H9 (cell line): ENCODE measurements at regions not wholly inside any gene's neighbourhood (a gene's known extent, or its start where the extent isn't known, plus 50 kb on each side); places are given as distances from the start of the nearest gene placed in this dataset.

Experiments used
- DNase-seq: peaks from one replicate; pipeline ENCODE4 v3.0.0-alpha.2; 2017
- H2AFZ ChIP-seq: one replicate; pipeline ENCODE4 v1.6.1; 2013; ENCODE audit warnings: mild to moderate bottlenecking, low read length, control low read depth, moderate library complexity
- H2AK5ac ChIP-seq: 2 replicates; pipeline ENCODE4 v1.6.1; 2013; ENCODE audit warnings: low read length, control low read depth, mixed read lengths; ENCODE audit not compliant: insufficient read length
- H2BK120ac ChIP-seq: one replicate; pipeline ENCODE4 v1.6.1; 2013; ENCODE audit warnings: low read depth, mild to moderate bottlenecking, low read length, control low read depth, inconsistent platforms; ENCODE audit not compliant: poor library complexity, severe bottlenecking
- H2BK12ac ChIP-seq: 2 replicates; pipeline ENCODE4 v1.6.1; 2013; ENCODE audit warnings: low read length, control low read depth, mixed read lengths, low read depth; ENCODE audit not compliant: insufficient read length
- H2BK15ac ChIP-seq: 2 replicates; pipeline ENCODE4 v1.6.1; 2013; ENCODE audit warnings: low read depth, low read length, control low read depth
- H2BK20ac ChIP-seq: one replicate; pipeline ENCODE4 v1.6.1; 2013; ENCODE audit warnings: low read depth, mild to moderate bottlenecking, low read length, control low read depth, inconsistent platforms; ENCODE audit not compliant: poor library complexity, severe bottlenecking
- H2BK5ac ChIP-seq: 2 replicates; pipeline ENCODE4 v1.6.1; 2013; ENCODE audit warnings: low read length, control low read depth, mixed read lengths; ENCODE audit not compliant: insufficient read length
- H3K14ac ChIP-seq: 2 replicates; pipeline ENCODE4 v1.6.1; 2013; ENCODE audit warnings: low read length, control low read depth; ENCODE audit not compliant: insufficient read depth
- H3K18ac ChIP-seq: 2 replicates; pipeline ENCODE4 v1.6.1; 2013; ENCODE audit warnings: low read depth, mild to moderate bottlenecking, mixed read lengths, low read length, control low read depth; ENCODE audit not compliant: insufficient read length
- H3K23ac ChIP-seq: 2 replicates; pipeline ENCODE4 v1.6.1; 2013; ENCODE audit warnings: low read length, control low read depth, mixed read lengths, low read depth; ENCODE audit not compliant: insufficient read length
- H3K23me2 ChIP-seq: 2 replicates; pipeline ENCODE4 v1.6.1; 2013; ENCODE audit warnings: low read depth, mild to moderate bottlenecking, mixed read lengths, low read length, control low read depth; ENCODE audit not compliant: insufficient read length, poor library complexity, severe bottlenecking
- H3K27ac ChIP-seq: 2 replicates; pipeline ENCODE4 v1.5.1; 2013; ENCODE audit warnings: low read length, control low read depth, mixed read lengths, low read depth; ENCODE audit not compliant: insufficient read length
- H3K27me3 ChIP-seq: 2 replicates; pipeline ENCODE4 v1.6.1; 2013; ENCODE audit warnings: low read length, control low read depth, inconsistent platforms; ENCODE audit not compliant: insufficient read depth
- H3K4ac ChIP-seq: 2 replicates; pipeline ENCODE4 v1.6.1; 2013; ENCODE audit warnings: low read depth, mild to moderate bottlenecking, control low read depth, inconsistent platforms, low read length, moderate library complexity
- H3K4me1 ChIP-seq: 2 replicates; pipeline ENCODE4 v1.6.1; 2013; ENCODE audit warnings: low read length, control low read depth, inconsistent platforms; ENCODE audit not compliant: insufficient read depth
- H3K4me2 ChIP-seq: 2 replicates; pipeline ENCODE4 v1.6.1; 2013; ENCODE audit warnings: low read length, control low read depth, mixed read lengths; ENCODE audit not compliant: insufficient read length, insufficient read depth
- H3K56ac ChIP-seq: 2 replicates; pipeline ENCODE4 v1.6.1; 2013; ENCODE audit warnings: low read depth, mild to moderate bottlenecking, mixed read lengths, low read length, control low read depth; ENCODE audit not compliant: insufficient read length
- H3K79me1 ChIP-seq: 2 replicates; pipeline ENCODE4 v1.6.1; 2013; ENCODE audit warnings: low read depth, mild to moderate bottlenecking, moderate library complexity, low read length, control low read depth, inconsistent platforms; ENCODE audit not compliant: insufficient read depth, poor library complexity, severe bottlenecking
- H3K79me2 ChIP-seq: 2 replicates; pipeline ENCODE4 v1.6.1; 2013; ENCODE audit warnings: low read length, control low read depth, inconsistent platforms; ENCODE audit not compliant: insufficient read depth
- H3K9ac ChIP-seq: 2 replicates; pipeline ENCODE4 v1.6.1; 2013; ENCODE audit warnings: low read length, control low read depth, mixed read lengths; ENCODE audit not compliant: insufficient read length; ENCODE audit errors: extremely low read depth
- H3K9me3 ChIP-seq: one replicate; pipeline ENCODE4 v1.6.1; 2013; ENCODE audit warnings: low read depth, low read length, inconsistent platforms; ENCODE audit not compliant: control insufficient read depth
- H3T11ph ChIP-seq: one replicate; pipeline ENCODE4 v1.6.1; 2013; ENCODE audit warnings: mild to moderate bottlenecking, low read length, control low read depth, inconsistent platforms
- H4K20me1 ChIP-seq: one replicate; pipeline ENCODE4 v1.6.1; 2013; ENCODE audit not compliant: control insufficient read depth, insufficient read length, insufficient read depth
- H4K5ac ChIP-seq: 2 replicates; pipeline ENCODE4 v1.6.1; 2013; ENCODE audit warnings: low read depth, mild to moderate bottlenecking, mixed read lengths, low read length, control low read depth; ENCODE audit not compliant: insufficient read length
- H4K8ac ChIP-seq: replicated peaks from 2 replicates; pipeline ENCODE4 v1.6.1; 2013; ENCODE audit warnings: low read length, control low read depth, mixed read lengths, low read depth; ENCODE audit not compliant: insufficient read length
- H4K91ac ChIP-seq: 2 replicates; pipeline ENCODE4 v1.6.1; 2013; ENCODE audit warnings: low read depth, mild to moderate bottlenecking, moderate library complexity, mixed read lengths, low read length, control low read depth; ENCODE audit not compliant: insufficient read length
- H3K27ac Mint-ChIP-seq, 3 experiments: 2 replicates in 2 of 3; 3 replicates in 1 of 3; pipeline ENCODE4 v1.8.0; 2020 to 2021; ENCODE audit warnings: mixed read lengths in 3 of 3, mild to moderate bottlenecking in 1 of 3, moderate library complexity in 1 of 3
- H3K27me3 Mint-ChIP-seq: 2 replicates; pipeline ENCODE4 v1.8.0; 2021; ENCODE audit warnings: low read depth, mild to moderate bottlenecking, moderate library complexity, mixed read lengths
- H3K36me3 Mint-ChIP-seq, 3 experiments: 2 replicates in 2 of 3; 3 replicates in 1 of 3; pipeline ENCODE4 v1.8.0; 2020 to 2021; ENCODE audit warnings: low read depth in 3 of 3, mixed read lengths in 3 of 3; ENCODE audit not compliant: insufficient read depth in 1 of 3
- H3K4me1 Mint-ChIP-seq, 2 experiments: 2 replicates each; pipeline ENCODE4 v1.8.0; 2020; ENCODE audit warnings: mixed read lengths in 2 of 2
- H3K4me3 Mint-ChIP-seq, 2 experiments: 2 replicates in 1 of 2; 3 replicates in 1 of 2; pipeline ENCODE4 v1.8.0; 2020 to 2021; ENCODE audit warnings: mild to moderate bottlenecking in 2 of 2, mixed read lengths in 2 of 2, moderate library complexity in 1 of 2
- H3K9me3 Mint-ChIP-seq, 2 experiments: 2 replicates in 1 of 2; 3 replicates in 1 of 2; pipeline ENCODE4 v1.8.0; 2020; ENCODE audit warnings: mild to moderate bottlenecking in 2 of 2, mixed read lengths in 2 of 2, moderate library complexity in 1 of 2
- CTCF ChIP-seq: fragments of 200-600 bp; sonication (generic); conservative IDR thresholded peaks from 3 replicates; pipeline ENCODE4 v1.8.0; 2021; ENCODE audit warnings: antibody characterized with exemption, mild to moderate bottlenecking
- WGBS: extraction: QIAGEN DNeasy Blood & Tissue Kit; methylation state at CpG from one replicate; pipeline ENCODE4 v1.1.7; 2013; ENCODE audit warnings: missing lambda C conversion rate, low lambda C conversion rate, mixed read lengths; ENCODE audit not compliant: insufficient read length; ENCODE audit errors: extremely low coverage; 5-methylcytosine and 5-hydroxymethylcytosine counted together

GRCh38 chr7:16261654-16262053 is 159.7 kb downstream of the CRPPA start:
- Histone ChIP-seq H2AK5ac (no peak overlapping the region), H3K23ac (no peak overlapping the region), H3K23me2 (no peaks in the 10 kb centered on the region), H3K4me1 (no peaks in the 10 kb centered on the region), H4K20me1 (no peaks in the 10 kb centered on the region), H3K14ac (no peak overlapping the region), H3K79me1 (no peaks in the 10 kb centered on the region), H3K9ac (no peak overlapping the region), H2BK12ac (no peak overlapping the region), H3K4ac (no peak overlapping the region), H2BK120ac (no peak overlapping the region), H4K91ac (no peak overlapping the region), H3K9me3 (no peaks in the 10 kb centered on the region), H2BK15ac (no peak overlapping the region), H3K27me3 (no peaks in the 10 kb centered on the region), H4K5ac (no peak overlapping the region), H2AFZ (no peak overlapping the region), H3T11ph (no peak overlapping the region), H2BK20ac (no peak overlapping the region), H3K79me2 (no peaks in the 10 kb centered on the region), H3K4me2 (no peak overlapping the region), H3K56ac (no peak overlapping the region), H3K18ac (no peak overlapping the region), H4K8ac (no peak overlapping the region), H2BK5ac (no peak overlapping the region), H3K27ac (no peak overlapping the region)
- Mint-ChIP-seq H3K36me3 (no peaks in the 10 kb centered on the region), H3K27ac (no peak overlapping the region; a peak in 1 of 7 replicates), H3K4me1 (no peaks in the 10 kb centered on the region), H3K9me3 (no peaks in the 10 kb centered on the region), H3K27me3 (no peaks in the 10 kb centered on the region), H3K4me3 (no peak overlapping the region)
- no peak for DNase-seq
- TF ChIP-seq CTCF = no peak
- WGBS = no CpG with 5 or more reads among the region's 5 CpGs
